OCI-LY1 (cell line): ENCODE measurements at regions not wholly inside any gene's neighbourhood (a gene's known extent, or its start where the extent isn't known, plus 50 kb on each side); places are given as distances from the start of the nearest gene placed in this dataset.

Experiments used
- EZH2 ChIP-seq: fragments of 200-600 bp; sonication (generic), shearing (Covaris generic); IDR thresholded peaks from 2 replicates; pipeline ENCODE4 v1.8.0; 2017; ENCODE audit warnings: borderline replicate concordance, mixed run types, mild to moderate bottlenecking, antibody characterized with exemption, low read length, moderate library complexity, mixed read lengths
- TF ChIP-seq, protein P1 (sequence below): fragments of 200-600 bp; sonication (generic), shearing (Covaris generic); IDR thresholded peaks from 2 replicates; pipeline ENCODE4 v1.5.1; 2017; ENCODE audit warnings: mild to moderate bottlenecking, antibody characterized with exemption, low read length, moderate library complexity, mixed read lengths

DNA sequence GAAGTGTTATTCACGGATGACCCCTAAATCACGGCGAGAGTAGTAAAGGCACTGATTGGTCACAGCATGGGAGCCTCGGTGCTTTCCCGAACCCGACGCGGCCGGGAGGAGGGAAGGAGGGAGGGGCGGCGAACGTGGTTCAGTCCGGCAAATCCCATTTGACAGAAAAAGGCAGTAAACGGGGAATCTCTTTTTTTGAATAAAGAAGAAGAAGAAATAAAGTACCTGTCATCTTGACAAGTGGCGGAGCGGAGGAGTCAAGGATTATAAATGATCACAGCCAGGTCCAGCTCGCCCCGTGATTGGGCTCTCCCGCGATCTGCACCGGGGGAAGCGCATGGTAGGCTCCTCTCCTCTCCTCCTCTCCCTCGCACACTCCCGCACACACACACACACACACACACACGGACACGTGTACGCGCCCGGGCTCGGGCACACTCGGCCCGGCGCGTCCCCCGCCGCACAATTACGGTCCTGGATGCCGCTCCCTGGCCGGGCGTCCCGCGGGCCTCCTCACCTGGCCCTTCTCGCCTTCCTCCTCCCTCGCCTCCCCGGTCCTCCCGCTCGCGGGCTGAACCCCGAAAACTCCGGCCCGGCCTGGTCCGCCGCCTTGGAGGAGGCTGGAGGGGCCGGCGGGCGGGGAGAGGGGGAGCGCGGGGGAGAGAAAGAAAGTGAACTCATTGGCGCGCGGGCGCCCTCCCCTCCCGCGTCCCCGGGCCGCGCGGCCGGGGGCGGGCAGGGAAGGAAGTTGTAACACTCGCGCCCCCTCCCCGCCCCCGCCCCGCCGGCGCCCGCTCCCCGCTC lies 99.2 kb upstream of the TENM3 start:
- TF ChIP-seq, protein P1, sequence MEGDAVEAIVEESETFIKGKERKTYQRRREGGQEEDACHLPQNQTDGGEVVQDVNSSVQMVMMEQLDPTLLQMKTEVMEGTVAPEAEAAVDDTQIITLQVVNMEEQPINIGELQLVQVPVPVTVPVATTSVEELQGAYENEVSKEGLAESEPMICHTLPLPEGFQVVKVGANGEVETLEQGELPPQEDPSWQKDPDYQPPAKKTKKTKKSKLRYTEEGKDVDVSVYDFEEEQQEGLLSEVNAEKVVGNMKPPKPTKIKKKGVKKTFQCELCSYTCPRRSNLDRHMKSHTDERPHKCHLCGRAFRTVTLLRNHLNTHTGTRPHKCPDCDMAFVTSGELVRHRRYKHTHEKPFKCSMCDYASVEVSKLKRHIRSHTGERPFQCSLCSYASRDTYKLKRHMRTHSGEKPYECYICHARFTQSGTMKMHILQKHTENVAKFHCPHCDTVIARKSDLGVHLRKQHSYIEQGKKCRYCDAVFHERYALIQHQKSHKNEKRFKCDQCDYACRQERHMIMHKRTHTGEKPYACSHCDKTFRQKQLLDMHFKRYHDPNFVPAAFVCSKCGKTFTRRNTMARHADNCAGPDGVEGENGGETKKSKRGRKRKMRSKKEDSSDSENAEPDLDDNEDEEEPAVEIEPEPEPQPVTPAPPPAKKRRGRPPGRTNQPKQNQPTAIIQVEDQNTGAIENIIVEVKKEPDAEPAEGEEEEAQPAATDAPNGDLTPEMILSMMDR: no peak
- TF ChIP-seq EZH2: no peak
